Rectal smooth muscle tissue (tissue), 1 donor: ENCODE measurements at regions not wholly inside any gene's neighbourhood (a gene's known extent, or its start where the extent isn't known, plus 50 kb on each side); places are given as distances from the start of the nearest gene placed in this dataset.
"Not testable (repeated sequence)": the region's sequence is repeated elsewhere in the genome, so short reads cannot be mapped to it uniquely, and the experiment has no call there.

ENCODE experiments used
- H3K27ac ChIP-seq: one replicate; pipeline ENCODE4 v1.7.0; 2013; ENCODE audit warnings: low read depth, low read length, inconsistent platforms
- H3K27me3 ChIP-seq: one replicate; pipeline ENCODE4 v1.7.0; 2013; ENCODE audit warnings: low read length; ENCODE audit not compliant: control insufficient read depth, insufficient read depth
- H3K36me3 ChIP-seq: one replicate; pipeline ENCODE4 v1.7.0; 2013; ENCODE audit warnings: low read length; ENCODE audit not compliant: control insufficient read depth, insufficient read depth
- H3K4me1 ChIP-seq: one replicate; pipeline ENCODE4 v1.7.0; 2013; ENCODE audit warnings: low read length; ENCODE audit not compliant: control insufficient read depth, insufficient read depth
- H3K4me3 ChIP-seq: one replicate; pipeline ENCODE4 v1.7.0; 2013; ENCODE audit warnings: low read length
- H3K9ac ChIP-seq: one replicate; pipeline ENCODE4 v1.7.0; 2013; ENCODE audit warnings: low read length

DNA sequence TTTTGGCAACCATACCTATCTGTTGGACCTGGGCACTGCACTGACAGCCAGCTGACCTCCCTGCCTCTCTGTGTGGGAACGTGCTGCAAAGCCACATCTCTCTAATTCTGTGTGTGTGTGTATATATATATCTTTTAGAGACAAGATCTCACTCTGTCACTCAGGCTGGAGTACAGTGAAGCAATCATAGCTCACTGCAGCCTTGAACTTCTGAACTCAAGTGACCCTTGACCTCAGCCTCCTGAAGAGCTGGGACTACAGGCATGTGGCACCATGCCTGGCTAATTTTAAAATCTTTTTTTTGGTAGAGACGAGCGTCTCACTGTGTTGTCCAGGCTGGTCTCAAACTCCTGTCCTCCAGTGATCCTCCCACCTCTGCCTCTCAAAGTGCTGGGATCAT, 282.2 kb upstream of the PLGLB2 start:
- not testable (repeated sequence) for H3K4me3 ChIP-seq, H3K36me3 ChIP-seq, H3K27ac ChIP-seq, H3K27me3 ChIP-seq, H3K4me1 ChIP-seq, H3K9ac ChIP-seq

DNA sequence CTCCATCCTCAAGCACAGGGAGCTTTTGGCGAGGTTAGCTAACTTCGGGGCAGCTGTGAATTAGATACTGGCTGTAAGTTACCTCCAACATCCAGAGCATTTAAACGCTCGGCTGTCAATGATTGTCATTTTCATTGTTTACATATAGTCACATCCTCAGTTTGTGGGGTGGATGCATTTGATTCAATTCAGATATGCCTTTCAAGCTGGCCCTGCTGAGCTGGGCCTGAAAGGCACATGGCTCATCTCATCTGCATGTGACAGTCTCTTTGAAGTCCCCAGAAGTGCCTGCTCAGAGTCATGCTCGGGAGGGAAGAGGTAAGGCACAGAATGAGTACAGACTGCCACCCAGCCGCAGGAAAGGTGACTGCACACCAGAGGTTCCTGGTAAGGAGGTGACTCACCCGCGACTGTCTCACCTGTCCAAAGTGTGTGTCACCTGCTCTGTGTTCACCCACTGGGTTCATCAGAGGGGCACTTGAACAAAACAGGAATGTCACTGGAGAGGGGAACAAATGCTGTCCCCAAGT, 281.2 kb upstream of the PLGLB2 start:
- H3K27me3 ChIP-seq, H3K36me3 ChIP-seq, H3K27ac ChIP-seq, H3K4me1 ChIP-seq, H3K4me3 ChIP-seq, H3K9ac ChIP-seq: not testable (repeated sequence)

DNA sequence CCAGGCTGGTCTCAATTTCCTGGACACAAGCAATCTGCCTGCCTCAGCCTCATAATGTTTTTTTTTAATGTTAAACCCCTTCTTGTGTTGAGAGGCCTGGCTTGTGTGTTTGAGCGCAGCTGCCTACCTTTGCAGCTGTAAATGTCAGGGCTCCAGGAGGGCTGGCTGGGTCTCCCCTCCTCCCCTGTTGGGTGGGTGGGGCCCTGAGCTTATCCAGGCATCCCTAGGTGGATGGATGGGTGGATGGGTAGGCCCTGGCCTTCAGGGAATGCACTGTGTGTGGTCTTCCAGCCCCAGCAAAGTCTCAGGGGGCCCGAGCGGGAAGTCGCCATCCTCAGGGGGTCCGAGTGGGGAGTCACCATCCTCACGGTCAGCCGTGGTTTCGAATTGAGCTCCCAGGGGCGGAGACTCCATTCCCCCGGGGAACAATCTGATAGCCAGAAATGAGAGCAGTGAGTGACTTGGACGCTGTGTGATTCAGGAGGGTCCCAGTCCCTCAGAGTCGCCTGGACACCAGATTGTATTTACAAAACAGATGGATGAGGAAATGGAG, 279.4 kb upstream of the PLGLB2 start:
- not testable (repeated sequence) for H3K4me3 ChIP-seq, H3K9ac ChIP-seq, H3K27ac ChIP-seq, H3K27me3 ChIP-seq, H3K4me1 ChIP-seq, H3K36me3 ChIP-seq

GRCh38 chr2:87469180-87470151, 278.4 kb upstream of the PLGLB2 start:
- H3K9ac ChIP-seq, H3K36me3 ChIP-seq, H3K4me3 ChIP-seq, H3K27me3 ChIP-seq, H3K27ac ChIP-seq, H3K4me1 ChIP-seq: not testable (repeated sequence)

DNA sequence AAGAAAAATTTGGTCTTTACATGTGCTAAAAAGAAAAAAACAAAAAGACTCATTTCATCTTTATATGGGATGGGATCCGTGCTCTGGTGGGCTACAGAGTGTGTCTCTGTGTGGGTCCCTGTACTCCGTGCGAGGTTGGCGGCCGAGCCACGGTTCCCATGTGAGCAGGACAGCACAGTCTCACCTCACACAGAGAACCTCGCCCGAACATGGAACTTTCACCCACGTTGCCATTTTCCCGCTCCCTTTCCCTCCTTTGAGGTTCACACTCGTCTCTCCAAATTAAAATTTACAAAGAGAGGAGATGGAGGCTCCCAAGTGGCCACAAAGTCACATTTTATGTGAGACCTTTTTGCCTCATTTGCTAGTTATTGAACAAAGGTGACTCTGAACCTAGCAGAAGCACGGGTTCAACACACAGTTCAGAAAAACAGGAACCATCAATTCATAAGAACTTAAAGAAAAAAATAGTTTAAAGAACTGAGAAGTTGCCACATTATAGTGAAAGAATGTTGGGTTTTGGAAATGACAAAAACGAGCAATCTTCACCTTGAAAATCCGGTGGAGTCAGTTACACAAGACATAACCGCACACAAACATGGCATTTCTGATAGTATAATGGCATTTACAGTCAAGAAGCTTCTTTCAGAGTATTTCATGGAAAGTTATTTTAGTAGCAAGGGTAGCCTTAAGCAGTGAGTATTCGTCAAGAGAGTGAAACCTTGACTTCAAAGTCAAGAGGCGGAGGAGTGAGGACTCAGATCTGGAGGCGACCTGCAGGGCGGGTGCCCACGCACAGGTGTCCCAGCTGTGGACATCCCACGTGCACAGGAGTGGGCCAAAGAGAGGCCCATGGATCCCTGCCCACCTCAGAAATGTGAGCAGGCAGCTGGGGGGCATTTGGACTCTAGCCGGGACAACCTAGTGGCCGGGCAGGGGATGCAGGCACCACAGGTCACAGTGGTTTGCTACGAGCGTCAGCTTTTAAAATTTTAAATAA, 277.2 kb upstream of the PLGLB2 start:
- H3K27me3 ChIP-seq, H3K9ac ChIP-seq, H3K36me3 ChIP-seq, H3K27ac ChIP-seq, H3K4me3 ChIP-seq, H3K4me1 ChIP-seq: not testable (repeated sequence)

GRCh38 chr2:87471478-87471877, 276.4 kb upstream of the PLGLB2 start:
- not testable (repeated sequence) for H3K9ac ChIP-seq, H3K27ac ChIP-seq, H3K4me3 ChIP-seq, H3K27me3 ChIP-seq, H3K4me1 ChIP-seq, H3K36me3 ChIP-seq

DNA sequence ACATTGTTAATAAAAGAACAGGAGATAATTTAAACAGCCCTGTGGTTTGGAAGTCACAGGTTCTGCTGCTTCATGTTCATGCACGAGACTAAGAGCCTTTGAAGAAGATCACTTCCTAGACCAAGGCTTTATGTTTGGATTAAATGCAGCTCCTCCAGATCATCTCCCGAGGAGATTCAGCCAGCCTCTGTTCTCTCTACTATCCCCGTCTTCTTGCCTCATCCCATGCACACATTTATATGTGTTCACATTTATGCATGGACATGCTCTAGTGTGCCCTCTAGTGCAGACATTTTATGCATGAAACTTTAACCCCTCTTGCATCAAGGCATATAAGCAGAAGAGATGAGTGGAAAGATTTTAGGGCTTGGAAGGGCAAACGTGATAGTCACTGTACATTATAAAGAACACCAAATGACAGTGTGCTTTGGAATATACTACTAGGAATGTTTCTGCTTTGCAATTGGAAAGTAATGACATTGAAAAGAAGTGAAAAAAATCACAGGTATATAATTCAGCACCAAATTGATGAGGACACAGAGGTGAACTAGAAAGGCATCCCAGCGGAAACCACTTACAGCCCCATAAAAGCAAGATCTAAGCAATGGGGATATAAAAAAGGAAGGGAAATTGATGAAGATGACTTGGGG, 271.5 kb upstream of the PLGLB2 start:
- not testable (repeated sequence) for H3K4me3 ChIP-seq, H3K27me3 ChIP-seq, H3K9ac ChIP-seq, H3K4me1 ChIP-seq, H3K27ac ChIP-seq, H3K36me3 ChIP-seq

- not testable (repeated sequence) for H3K9ac ChIP-seq, H3K4me1 ChIP-seq, H3K27me3 ChIP-seq, H3K27ac ChIP-seq, H3K4me3 ChIP-seq, H3K36me3 ChIP-seq
Observed at GRCh38 chr2:87476936-87477335, 271.0 kb upstream of the PLGLB2 start.

GRCh38 chr2:87477669-87478428, 270.0 kb upstream of the PLGLB2 start:
- not testable (repeated sequence) for H3K4me3 ChIP-seq, H3K27ac ChIP-seq, H3K36me3 ChIP-seq, H3K9ac ChIP-seq, H3K27me3 ChIP-seq, H3K4me1 ChIP-seq

DNA sequence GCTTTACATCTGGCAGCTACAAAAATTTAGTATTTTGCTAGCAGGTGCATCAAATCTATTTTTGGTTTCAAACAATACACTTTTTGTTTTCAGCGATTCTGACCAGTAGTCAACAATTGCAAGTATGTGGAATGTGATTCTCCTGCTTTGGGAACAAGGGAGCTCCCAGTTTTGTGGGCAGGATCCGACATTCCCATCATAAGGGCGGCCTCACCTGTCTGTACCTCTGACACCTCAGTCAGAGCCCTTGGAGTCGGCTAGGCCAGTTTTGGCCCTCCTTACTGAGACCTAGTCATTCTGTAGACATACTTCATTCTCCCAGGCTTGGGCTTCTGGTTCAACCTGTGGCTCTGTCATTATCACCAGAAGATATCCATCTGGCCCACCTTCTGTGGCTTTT, 269.0 kb upstream of the PLGLB2 start:
- H3K36me3 ChIP-seq, H3K27ac ChIP-seq, H3K4me1 ChIP-seq, H3K4me3 ChIP-seq, H3K9ac ChIP-seq, H3K27me3 ChIP-seq: not testable (repeated sequence)

DNA sequence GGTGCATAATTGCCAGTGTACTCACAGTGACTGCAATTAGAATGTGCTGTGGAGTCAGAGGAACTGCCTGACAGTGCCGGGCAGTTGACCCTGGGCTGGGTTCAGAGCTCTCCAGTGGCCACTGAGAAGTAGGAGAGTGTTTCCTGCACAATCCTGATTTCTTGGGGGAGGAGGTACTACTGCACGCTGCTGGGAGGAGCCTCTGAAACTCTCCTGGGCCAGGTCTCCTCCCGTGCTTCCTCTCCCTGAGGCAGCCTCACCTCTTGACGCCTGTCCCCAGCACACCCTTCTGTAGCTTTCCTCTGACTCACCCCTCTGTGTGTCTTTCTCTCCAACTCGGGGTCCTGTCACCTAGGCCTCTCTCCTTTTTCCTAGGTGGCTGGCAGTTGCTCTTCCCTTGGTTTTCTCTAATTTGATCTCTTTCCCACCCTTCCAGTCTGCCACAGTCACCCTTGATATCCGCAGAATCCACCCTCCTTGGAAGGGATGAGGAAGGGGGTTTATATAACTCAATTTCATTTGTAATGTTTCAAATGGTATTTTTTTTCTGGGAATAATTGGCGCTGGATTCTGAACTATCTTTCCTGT, 264.7 kb upstream of the PLGLB2 start:
- not testable (repeated sequence) for H3K36me3 ChIP-seq, H3K27ac ChIP-seq, H3K9ac ChIP-seq, H3K27me3 ChIP-seq, H3K4me3 ChIP-seq, H3K4me1 ChIP-seq
